Prostate gland (tissue), 2 donors: ENCODE measurements at regions not wholly inside any gene's neighbourhood (a gene's known extent, or its start where the extent isn't known, plus 50 kb on each side); places are given as distances from the start of the nearest gene placed in this dataset.

Experiments
- CTCF ChIP-seq, 4 experiments: fragments of 200-600 bp in 2 of 4; fragments of 450-650 bp in 2 of 4; sonication (generic) in 2 of 4; IDR thresholded peaks; 1 replicate in 3 of 4; 2 replicates in 1 of 4; pipeline ENCODE4 v1.5.1; 2016 to 2019; ENCODE audit warnings: antibody characterized with exemption in 4 of 4, mild to moderate bottlenecking in 2 of 4, moderate library complexity in 2 of 4
- POLR2A ChIP-seq: fragments of 450-650 bp; IDR thresholded peaks from one replicate; pipeline ENCODE4 v1.6.1; 2016; ENCODE audit warnings: antibody characterized with exemption, mild to moderate bottlenecking
- POLR2AphosphoS5 ChIP-seq: sonication (generic); formaldehyde crosslinking; IDR thresholded peaks from one replicate; pipeline ENCODE4 v1.6.1; 2017; ENCODE audit warnings: antibody characterized with exemption

GRCh38 chr12:114864837-114865551 lies 181.0 kb upstream of the TBX3 start:
- TF ChIP-seq CTCF (IDR thresholded peaks at IDR 0.05) (no peak), POLR2A (no peak), POLR2AphosphoS5 (no peak)
